ENCODE measurements at regions not wholly inside any gene's neighbourhood (a gene's known extent, or its start where the extent isn't known, plus 50 kb on each side); places are given as distances from the start of the nearest gene placed in this dataset.
A peak's percentile ranks its signal among the peaks of the same experiment; 100 is the strongest.

- no peak for DNase-seq (ENCODE audit: low read depth)
Measured at GRCh38 chr2:40507432-40507831, 55.5 kb upstream of the SLC8A1 start.

DNA sequence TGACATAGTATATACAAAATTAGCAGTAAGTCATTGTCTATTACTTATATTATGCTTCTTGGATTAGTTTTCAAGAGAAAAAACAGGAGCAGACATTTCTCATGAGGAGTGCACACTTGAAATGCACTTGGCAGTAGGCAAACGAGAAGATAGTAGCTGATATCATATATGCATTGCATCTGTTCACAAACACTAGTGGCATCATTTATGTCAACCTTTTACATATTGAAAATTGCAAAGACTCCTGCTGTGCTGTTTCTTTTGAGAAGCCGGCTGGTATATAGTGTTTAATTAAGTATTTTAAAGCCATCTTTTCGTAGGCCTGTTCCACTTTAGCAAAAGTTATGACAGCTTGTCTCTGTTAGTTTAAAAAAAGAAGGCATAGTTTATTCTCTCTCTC, 58.4 kb upstream of the SLC8A1 start:
- no peak for DNase-seq (ENCODE audit: low read depth)

DNA sequence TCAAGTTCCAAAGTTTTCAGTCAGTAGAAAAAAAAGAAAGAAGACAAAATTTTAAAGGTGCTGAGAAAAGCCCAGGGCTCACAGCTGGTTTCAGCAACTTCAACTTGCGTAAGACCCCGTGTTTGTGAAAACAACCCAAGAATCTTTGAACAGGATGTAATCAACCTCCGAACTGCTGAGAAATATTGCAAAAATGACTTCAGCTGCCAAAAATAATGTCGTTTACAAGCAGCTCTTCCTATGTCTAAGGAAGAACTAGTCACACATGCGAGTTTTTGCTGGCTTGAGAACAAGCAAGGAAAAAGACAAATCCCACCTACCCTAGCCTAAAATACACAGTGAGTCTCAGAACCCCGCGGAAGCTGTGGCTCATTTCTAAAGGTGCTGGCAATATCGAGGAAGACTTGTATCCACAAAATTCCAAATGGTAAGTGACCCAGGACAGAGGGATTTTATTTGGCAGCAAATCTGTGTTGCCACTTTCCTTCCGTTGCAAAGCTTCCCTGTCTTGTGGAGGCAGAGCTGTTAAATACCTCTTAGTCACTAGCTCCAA, 59.8 kb upstream of the SLC8A1 start:
- DNase-seq (ENCODE audit: low read depth): peak; percentile 89

DNA sequence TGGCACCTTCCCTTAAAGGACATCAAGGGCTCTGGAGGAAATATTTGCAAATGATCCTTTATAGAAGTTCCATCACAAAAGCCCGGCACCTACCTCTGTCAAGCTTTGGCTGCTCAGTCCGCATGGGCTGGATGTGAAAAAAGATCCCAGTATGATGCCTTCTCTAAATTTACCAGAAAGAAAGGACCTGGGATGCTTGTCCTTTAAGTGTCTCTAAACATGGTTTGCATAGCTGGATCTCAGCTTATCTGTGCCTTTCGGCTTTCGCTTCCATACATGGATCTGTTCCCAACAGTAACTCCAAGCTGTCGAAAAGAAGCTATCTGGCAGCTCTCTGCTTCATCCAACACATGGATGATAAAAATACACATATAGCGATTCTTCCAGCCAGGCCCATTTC, 60.4 kb upstream of the SLC8A1 start:
- no peak for DNase-seq (ENCODE audit: low read depth)

GRCh38 chr2:40513201-40513600, 61.3 kb upstream of the SLC8A1 start:
- DNase-seq (ENCODE audit: low read depth): no peak

DNA sequence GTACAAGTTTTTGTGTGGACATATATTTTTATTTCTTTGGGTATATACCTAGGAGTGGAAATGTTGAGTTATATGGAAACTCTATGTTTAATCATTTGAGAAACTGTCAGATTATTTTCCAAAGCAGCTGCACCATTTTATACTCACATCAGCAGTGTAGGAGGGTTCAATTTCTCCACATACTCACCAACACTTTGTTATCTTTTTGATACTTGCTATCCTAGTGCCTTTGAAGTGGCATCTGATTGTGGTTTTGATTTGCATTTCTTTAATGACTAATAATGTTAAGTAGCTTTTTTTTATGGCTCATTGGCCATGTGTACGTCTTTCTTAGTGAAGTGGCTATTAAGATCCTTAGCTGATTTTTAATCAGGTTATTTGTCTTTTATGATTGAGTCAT, 64.7 kb upstream of the SLC8A1 start:
- DNase-seq (ENCODE audit: low read depth): no peak

GRCh38 chr2:40528564-40528963, 76.7 kb upstream of the SLC8A1 start:
- no peak for DNase-seq (ENCODE audit: low read depth)

DNA sequence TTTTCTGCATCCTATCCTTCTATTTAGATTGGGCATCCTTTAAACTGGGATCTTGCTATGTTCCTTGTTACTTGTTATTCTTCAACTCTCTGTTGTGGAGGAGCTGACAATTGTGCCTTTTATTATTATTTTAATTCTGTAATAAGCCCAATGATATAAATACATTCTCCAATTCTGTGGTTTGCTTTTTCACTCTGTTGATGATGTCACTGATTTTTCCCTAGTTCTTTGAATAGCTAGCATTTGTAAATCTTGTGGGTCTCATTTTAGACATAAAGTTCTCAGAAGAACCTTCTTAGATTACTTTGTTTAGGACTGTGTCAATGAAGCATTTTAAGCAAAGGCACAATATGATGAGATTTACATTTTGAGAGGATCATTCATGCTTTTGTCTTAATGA, 79.5 kb upstream of the SLC8A1 start:
- DNase-seq (ENCODE audit: low read depth): no peak

DNA sequence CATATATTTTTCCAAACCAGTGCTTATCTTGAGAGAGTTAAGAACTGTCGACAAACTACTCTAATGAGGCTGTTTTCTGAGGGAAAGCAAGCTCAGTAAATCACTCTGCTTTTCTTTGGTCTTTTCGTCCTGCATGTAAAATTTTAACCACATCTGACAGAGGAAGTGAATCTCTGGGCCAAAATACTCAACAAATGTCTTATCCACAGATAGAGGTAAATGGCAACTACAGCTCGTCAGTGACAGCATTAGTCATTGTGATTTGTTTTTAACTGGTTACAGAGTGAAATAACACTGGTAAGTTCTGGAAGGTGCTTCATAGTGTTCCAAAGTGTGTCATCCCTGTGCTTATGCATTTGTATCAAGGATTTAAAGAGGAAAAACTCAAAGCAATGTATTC, 82.6 kb upstream of the SLC8A1 start:
- no peak for DNase-seq (ENCODE audit: low read depth)

DNA sequence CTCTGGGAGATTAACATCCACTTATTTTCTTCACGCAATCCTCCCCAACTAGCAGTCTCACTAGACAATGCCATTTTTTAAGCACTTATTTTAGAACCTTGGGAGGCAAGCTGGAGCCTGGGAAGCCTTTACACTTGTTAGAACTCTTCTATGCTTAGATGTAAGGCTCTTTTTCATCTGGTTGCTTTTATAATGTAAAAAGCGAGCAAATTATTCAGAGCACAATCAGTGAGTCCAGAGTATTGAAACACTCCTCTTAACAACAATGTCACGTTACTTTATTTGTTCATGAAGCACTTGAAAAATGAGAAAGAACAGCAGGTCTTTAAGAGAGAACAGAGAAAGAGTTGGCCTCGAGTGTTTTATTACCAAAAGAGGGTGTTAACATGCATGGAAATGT, 84.1 kb upstream of the SLC8A1 start:
- no peak for DNase-seq (ENCODE audit: low read depth)

DNA sequence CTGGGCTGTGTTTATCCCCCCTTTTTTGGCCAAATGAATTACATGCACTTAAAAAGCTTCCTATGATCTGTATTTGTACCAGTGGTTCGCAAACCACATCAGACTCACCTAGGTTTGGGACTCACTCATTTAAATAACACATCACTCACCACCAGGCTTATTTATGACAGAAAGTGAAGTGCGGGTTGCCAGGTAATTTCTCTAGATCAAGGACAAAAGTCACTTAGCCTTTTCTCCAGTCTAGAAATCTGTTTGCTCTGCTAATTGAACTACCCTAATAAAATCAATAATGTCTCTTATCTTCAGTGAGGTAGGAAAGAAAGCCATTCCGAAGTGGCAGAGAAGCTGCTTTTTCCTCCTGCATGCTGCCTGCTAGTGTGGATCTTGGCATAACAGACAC, 88.1 kb upstream of the SLC8A1 start:
- no peak for DNase-seq (ENCODE audit: low read depth)

DNA sequence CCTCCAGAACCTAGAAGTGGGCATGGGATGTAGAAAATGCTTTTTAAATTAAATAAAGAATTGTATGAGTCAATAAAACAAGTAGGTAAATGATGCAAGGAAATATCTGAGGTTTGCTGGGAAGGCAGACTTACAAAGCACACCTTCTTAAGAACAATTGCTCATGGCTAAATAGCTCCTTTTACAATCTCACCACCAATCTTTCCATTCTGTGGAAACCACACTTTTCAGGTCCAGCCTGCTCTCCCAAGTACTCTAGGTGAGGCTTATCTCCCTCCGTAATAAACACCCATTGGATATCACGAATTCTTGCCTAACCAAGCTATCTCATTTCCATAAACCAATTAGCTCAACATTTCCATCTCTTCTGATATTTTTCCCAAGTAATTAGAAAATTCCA, 91.5 kb upstream of the SLC8A1 start:
- no peak for DNase-seq (ENCODE audit: low read depth)

- DNase-seq (ENCODE audit: low read depth): no peak
Measured at GRCh38 chr2:40544072-40544471, 92.2 kb upstream of the SLC8A1 start.

GRCh38 chr2:40545645-40546044, 93.8 kb upstream of the SLC8A1 start:
- DNase-seq (ENCODE audit: low read depth): no peak

GRCh38 chr2:40546439-40547191, 94.7 kb upstream of the SLC8A1 start:
- no peak for DNase-seq (ENCODE audit: low read depth)

DNA sequence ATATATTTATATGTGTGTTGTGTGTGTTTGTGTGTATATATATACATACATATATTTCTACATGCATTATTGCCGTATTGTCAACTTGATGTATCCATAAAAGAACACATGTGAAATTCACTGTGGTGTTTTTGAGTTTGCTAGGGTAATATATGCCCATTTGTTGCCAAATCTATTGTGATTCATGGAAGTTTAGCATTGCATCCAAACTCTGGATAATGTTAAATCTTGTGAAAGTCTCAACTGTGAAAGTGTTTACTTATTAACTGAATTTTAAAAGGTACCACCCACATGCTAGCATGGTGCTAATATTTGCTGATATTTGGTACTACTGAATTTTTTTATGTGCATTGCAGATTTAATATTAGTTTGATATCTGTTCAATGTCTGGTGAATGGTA, 96.6 kb upstream of the SLC8A1 start:
- no peak for DNase-seq (ENCODE audit: low read depth)

- DNase-seq (ENCODE audit: low read depth): no peak
Measured at GRCh38 chr2:40550085-40550484, 98.2 kb upstream of the SLC8A1 start.

GRCh38 chr2:40551081-40551480, 99.2 kb upstream of the SLC8A1 start:
- no peak for DNase-seq (ENCODE audit: low read depth)

- peak; percentile 36 for DNase-seq (ENCODE audit: low read depth)
Measured at GRCh38 chr2:40554665-40555294, 102.9 kb upstream of the SLC8A1 start.

- no peak for DNase-seq (ENCODE audit: low read depth)
Measured at GRCh38 chr2:40556293-40556692, 104.4 kb upstream of the SLC8A1 start.

GRCh38 chr2:40556739-40557138, 104.8 kb upstream of the SLC8A1 start:
- DNase-seq (ENCODE audit: low read depth): no peak

- no peak for DNase-seq (ENCODE audit: low read depth)
Measured at GRCh38 chr2:40558761-40559160, 106.9 kb upstream of the SLC8A1 start.

- DNase-seq (ENCODE audit: low read depth): no peak
Measured at GRCh38 chr2:40559175-40559574, 107.3 kb upstream of the SLC8A1 start.

GRCh38 chr2:40564184-40564583, 112.3 kb upstream of the SLC8A1 start:
- no peak for DNase-seq (ENCODE audit: low read depth)

Measured in iris pigment epithelial cell (primary cell).